ENCODE measurements at regions not wholly inside any gene's neighbourhood (a gene's known extent, or its start where the extent isn't known, plus 50 kb on each side); places are given as distances from the start of the nearest gene placed in this dataset.

GRCh38 chr10:90989378-90989777, 68.5 kb upstream of the ANKRD1 start:
- TF ChIP-seq POLR2AphosphoS5 (IDR thresholded peaks at IDR 0.05) (no peak), CTCF (IDR thresholded peaks at IDR 0.05 in 8 of 11, conservative IDR thresholded peaks at IDR 0.05 in 3 of 11) (no peak)
